NCI-H1105 (cell line): ENCODE measurements at regions not wholly inside any gene's neighbourhood (a gene's known extent, or its start where the extent isn't known, plus 50 kb on each side); places are given as distances from the start of the nearest gene placed in this dataset.

ENCODE experiments used
- DNase-seq: peaks from one replicate; lab custom pipeline; 2025; lab: John Stamatoyannopoulos, UW

DNA sequence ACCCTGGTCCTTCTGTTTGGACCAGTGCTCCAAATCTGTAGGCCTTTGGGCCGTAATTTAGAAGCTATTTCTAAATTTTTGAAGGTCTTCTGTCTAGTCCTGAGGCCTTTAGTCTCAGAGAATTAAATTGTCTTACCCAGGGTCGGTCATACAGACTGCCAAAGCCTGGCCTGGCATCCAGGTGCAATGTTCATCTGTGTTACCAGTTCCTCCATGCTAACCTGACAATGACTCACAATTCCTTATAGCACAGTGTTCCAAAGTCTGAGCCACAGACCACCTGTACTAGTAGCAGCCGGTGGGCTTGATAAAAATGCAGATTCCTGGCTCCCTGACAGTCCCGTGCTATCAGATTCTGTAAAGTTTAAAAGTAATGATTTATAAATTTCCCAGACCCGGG, 77.7 kb upstream of the MAP4K3 start:
- DNase-seq, result no peak

DNA sequence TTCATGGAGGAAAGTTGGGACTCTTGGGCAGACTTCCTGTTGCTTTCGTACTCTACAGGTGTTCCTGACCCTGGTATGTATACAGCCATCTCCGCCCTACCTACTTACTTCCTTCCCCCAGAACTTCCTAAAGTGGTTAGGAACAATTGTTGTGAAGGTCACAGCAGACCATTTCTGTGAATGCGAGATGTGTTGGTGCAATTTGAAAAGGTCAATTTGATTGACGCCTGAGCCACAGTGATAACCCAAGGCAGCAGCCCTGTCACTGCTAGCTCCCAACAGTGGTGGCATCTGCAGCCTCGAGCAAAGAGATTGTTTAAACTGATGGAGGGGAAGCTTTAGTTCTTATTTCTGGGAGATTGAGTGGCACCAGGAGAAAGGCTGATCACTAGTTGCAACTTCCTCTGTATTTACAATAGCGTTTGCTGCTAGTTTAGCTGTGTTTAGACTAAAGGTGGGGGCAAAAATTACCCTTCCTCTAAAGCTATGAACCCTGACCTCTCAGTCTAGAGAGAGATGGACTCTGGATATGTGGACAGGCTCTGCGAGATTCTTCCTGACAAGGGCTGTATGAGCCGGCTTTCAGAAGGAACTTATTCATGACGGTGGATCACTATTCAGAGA, 78.3 kb upstream of the MAP4K3 start:
- DNase-seq, result no peak

DNA sequence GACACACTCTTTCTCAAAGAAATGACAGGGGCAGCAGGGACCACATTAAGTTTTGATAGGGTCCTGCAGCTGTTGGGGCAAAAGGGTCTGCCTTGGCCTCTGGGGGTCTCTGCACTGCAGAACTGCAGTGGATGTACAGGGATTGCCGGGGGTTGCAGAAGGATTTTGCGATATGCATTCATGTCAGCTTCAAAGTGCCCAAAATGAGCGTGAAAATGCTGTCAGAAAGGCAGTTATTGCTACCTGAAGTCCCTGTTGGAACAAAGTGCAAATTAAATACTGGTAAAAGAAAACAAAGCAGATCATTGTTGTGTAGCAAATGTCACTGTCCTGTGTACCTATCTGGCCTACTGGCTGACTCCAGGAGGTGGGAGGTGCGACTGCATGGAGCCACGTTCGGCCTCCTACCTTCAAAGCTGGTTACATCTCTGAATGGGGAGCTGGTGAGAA, 78.8 kb upstream of the MAP4K3 start:
- no peak for DNase-seq

DNA sequence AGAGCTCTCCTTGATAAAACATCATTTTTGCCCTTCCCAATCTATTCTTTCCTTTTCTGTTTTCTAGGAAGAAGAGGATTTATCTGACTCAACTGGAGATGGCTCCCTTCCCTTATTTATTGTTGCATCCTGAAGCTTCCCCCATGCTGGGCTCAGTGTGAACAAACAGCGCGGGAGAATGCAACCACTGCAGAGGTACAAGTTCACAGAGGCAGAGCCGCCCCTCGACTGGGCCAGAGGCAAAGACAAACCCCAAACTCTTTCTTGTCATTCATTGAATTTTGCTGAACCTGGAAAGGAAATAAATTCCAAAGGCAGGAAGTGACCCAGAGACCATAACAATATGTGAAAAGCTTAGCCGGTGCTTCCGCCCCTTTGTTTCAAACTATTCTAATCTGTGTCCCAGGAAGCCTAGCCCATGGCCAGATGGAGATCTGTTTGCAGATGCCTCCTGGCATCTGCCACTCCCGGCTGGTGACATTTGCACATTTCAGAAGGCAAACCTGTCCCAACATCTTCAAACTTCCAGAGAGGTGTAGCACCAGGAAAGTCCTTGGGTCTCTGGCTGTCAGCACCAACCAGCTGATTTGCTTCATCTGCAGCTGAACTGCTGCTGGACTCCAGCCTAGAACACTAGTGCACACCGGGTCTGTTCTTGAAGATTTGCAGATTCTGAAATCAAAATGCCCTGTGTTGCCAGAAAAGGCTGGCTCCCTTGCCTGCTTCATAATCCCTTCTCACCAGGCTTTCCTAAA, 79.4 kb upstream of the MAP4K3 start:
- no peak for DNase-seq

DNA sequence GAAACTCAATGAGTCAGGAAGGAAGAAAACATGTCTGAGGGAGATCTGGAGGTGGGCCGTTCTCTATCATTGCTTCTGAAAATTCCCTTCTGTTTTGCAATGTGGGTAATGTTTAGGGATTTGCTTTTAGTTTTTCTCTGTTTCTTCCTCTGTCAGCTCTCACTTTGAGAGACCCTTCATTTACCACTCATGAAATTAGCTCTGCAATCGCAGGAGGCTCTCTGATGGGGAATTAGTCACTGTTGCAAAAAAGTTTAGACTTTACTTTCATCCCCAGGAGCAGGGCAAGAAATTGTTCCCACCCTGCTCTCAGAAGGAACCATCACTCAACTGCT, 80.0 kb upstream of the MAP4K3 start:
- DNase-seq, result no peak

DNA sequence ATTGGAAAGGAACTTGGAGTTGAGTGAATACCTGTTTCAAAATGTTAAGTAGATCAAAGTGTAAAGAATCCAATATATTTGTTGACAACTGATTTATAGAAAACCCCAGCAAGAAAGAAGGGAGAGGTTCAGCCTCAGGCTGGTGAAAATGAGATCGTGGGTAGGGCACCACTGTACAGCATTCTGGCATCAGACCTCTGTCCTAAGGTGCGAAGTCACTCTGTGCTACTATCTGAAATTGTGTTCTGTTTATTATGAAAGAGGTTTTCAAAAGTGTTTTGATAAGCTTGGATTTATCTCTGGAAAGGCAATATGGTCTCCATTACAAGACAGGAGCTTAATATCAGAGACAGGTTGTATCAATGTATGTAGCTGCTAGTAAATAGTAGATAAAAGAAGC, 80.5 kb upstream of the MAP4K3 start:
- no peak for DNase-seq

DNA sequence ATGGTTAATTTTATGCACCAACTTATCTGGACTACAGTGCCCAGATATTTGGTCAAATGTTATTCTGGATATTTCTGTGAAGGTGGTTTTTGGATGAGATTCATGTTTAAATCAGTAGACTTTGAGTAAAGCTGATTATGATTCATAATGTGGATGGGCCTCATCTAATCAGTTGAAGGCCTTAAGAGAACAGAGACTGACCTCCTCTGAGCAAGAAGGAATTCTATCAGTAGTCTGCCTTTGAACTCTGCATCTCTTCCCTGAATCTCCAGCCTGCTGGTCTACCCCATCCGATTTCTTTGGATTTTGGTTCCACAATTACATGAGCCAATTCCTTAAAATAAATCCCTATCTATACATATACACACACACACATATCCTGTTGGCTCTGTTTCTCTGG, 82.8 kb upstream of the MAP4K3 start:
- no peak for DNase-seq

DNA sequence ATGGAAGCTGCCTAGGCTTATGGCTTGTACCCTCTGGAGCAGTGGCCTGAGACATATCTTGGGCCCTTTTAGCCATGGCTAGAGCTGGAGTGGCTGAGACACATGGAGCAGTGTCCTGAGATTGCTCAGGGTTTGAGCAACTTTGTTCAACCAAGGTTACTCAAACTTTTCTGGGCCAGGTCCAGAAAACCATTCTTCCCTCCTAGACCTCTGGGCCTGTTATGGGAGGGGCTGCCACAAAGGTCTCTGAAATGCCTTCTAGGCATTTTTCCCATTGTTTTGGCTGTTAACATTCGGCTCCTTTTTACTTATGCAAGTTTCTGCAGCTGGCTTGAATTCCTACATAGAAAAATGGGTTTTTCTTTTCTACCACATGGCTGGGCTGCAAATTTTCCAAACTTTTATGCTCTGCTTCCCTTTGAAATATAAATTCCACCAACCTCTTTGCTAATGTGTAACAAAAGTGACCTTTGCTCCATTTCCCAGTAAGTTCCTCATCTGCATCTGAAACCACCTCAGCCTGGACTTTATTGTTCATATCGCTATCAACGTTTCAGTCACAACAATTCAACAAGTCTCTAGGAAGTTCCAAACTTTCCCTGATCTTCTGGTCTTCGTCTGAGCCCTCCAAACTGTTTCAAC, 84.9 kb upstream of the MAP4K3 start:
- no peak for DNase-seq

DNA sequence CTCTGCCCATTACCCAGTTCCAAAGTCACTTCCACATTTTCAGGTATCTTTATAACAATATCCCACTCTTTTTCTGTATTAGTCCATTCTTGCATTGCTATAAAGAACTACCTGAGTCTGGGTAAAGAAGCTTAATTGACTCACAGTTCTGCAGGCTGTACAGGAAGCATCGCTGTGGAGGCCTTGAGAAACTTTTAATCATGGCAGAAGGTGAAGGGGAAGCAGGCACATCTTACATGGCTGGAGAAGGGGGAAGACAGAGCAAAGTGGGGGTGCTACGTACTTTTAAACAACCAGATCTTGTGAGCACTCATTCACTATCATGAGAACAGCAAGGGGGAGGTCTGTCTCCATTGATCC, 85.4 kb upstream of the MAP4K3 start:
- DNase-seq, result no peak

DNA sequence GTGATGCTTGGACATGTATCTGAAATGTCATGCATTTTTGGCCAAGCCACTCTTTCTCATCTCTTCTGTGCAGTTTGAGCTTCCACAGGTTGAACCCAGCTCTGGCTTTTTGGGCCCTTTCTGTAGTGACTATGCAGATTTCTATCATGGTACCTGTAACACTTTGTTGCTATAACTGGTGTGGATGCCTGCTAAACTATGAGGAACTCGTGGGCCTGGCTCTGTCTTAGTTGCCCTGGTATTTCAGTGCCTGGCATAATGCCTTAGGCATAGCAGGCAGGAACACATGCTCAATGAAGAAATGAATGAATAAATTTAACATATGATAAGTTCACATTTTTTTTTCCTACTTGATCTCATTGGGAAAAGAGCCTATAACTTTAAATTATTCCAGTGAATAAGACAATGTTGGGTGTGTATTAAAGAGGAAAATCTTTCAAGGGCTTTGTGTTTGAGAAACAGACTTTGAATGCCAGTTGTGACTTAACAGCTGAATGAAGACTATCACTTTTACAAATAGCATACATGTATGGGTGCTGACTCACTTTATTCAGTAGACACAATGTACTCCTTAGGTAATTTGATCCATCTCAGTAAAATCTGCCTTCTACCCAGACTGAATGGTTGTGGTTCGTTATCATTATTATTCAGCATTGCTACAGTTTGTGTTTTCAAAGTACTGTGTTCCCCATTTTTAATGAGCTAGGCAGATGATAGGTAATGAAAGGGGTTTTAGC, 86.4 kb upstream of the MAP4K3 start:
- no peak for DNase-seq

DNA sequence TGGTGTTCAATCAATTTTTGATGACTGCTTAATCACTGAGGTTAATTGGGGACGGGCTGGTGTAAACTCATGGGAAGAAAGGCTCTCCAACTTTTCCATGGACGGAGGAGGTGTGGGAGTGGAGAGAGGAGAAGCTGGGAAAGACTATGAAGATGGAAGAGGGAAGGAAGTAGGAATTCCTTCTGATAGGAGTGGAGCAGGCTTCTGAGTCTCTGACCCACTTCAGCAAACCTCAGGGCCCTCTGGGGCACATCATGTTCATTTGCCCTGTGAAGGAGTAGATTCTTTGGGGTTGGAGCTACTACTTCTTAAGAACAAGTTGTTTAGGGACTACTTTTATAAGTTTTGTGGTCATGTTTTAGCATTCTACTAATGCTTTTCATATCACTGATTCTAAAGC, 87.0 kb upstream of the MAP4K3 start:
- DNase-seq, result no peak

DNA sequence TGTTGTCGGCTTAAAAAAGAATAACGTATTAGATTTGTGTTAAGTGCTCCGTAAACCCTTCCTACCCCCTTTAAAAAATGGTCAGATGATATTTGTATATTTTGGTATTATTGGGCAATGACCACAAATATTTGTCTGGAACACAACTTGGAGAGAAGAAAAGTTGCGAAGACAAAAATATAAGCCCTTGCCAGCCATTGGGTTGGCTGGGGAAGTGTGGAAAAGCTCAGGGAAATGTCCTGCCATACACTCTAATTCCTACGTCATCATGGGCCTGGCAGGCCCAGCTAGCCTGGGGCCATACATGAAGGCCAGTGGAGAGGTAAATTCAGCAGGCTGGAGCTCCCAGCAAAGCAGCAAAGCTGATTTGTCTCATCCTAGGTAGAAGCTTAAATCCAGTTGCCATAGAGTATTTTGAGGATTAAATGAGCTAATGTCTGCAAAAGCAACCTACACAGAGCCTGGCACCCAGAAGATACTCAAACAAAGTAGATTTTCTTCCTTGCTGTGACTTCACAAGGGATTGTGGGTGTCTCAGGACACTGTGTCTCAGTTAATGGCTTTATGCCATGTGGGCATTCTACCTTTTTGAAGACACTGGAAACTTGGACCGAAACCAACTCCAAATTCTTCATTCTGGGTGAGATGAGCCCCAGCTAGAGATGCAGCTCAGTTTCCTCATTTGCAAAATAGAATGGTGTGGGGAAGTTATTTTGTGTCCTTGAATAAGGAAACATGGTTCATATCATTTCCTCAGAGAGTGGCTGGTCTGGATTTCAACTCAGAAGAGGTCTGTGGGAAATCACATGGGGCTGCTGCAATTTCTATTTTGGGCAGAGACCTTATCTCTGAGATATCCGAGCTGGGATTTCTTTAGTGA, 87.9 kb upstream of the MAP4K3 start:
- DNase-seq, result no peak

DNA sequence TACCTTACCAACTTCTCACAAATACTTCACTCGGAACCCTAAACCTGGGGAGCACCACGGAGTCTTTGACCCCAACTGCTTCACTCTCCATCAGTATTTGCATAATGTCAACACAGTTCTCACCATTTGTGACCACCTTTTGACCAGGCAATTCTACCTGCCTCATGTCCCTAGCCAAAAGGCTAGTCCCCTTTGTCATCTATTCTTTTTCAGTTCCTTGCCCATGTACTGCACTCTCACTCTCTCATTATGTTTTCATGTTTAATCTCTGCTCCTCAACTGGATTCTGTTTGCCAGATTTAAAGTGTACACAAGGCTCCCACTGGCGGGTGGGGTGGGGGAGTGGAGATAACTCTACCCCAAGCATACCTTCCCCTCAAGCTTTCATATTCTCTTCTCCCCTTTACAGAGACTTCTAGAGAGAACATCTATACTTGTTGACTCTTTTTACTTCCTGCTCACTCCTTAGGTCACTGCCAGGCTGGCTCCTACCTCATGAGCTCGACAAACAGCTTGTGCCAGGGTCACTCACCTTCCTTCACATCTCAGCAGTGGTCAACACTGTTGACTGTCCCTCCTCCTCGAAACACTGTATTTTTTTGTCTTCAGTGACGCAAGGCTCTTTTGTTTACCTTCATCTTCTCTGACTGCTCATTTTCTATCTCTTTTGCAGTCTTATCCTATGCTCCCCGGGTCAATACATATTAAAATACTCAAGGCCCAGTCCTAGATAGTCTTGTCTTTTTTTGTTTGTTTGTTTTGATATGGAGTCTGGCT, 88.7 kb upstream of the MAP4K3 start:
- DNase-seq, result no peak

DNA sequence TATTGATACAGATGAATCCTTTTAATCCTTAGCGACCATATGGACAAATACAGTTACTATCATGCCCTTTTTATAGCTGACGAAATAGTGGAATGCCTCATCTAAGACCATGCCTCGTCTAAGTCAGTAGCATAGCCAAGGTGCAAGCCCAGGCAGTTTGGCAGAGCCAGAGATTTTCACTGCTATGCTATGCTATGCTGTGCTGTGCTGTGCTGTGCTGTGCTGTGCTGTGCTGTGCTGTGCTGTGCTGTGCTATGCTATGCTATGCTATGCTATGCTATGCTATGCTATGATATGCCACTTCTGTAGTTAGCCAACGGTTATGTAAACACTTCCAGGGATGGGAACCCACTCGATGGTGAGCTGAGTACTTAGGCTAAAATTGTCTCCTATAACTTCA, 91.6 kb upstream of the MAP4K3 start:
- DNase-seq, result no peak

DNA sequence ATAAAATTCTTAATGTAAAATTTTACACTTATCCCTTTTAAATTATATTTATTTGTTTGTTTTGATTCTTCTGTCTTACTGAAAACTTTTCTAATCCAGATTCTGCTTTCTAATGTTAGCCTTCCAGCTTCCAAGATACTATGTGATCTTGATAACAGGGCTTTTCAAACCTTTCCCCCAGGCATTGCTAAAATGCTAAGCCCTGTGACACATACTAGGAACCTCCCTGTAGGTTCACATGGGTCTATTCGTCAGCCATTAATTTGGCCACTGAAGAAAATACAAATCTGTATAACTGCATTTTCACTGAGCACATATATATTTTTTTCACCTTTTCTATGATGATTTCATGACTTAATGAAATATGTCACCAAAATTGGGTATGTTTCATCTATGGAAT, 92.8 kb upstream of the MAP4K3 start:
- DNase-seq, result no peak

DNA sequence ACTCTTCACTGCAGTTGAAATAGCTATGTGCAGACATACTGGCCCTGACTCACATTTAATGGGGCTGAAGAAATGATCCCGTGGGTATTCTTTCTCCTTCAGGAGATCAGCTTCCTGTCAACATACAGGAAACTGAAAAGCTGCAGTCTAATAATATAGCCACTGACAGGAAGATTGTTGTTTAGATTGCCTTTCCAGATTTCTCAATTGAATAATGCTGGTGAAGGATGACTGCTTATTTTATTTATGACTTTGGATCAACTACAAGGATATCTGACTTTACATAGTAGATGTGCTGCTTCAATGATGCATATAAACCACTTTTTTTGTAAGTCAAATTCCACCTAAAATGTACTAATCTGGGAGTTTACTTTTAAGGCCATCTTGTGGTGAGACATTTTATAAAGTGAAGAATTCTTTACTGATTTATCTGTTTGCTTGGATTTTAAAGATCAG, 93.4 kb upstream of the MAP4K3 start:
- DNase-seq, result no peak

DNA sequence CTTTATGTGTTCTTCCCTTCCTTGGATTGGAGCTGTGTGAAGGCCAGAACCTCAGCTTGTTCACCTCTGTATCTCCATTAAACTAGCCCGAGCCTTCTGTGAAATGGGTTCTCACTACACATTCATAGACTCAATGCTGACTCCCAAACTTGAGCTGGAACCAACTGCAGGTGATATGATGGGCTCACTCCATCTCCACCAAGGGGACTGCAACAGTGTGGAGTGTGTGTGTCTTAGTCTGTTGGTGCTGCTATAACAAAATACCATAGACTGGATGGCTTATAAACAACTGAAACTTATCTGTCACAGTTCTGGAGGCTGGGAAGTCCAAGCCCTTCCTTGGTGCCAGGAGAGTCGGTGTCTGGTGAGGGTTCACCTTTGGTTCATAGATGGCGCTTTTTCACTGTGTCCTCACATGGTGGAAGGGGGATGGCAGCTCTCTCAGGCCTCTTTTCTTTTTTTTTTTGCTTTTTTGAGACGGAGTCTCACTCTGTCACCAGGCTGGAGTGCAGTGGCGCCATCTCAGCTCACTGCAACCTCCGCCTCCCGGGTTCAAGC, 94.2 kb upstream of the MAP4K3 start:
- no peak for DNase-seq

DNA sequence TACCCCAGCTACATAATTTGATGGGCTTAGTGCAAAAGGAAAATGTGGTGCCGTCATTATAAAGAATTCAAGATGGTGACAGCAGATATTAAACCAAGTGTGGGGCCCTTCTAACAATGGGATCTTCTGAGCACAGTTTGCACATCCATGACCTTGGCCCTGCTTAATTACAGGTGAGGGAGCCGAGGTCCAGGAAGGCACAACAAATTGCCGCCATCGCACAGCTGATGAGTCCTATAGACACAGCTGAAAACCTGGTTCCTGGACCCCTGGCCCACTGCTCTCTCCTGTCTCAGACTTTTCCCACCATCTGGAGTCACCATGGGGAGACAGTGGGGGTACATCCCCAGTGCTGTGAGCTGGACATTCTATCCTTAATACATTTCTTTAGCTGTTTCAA, 95.8 kb upstream of the MAP4K3 start:
- DNase-seq, result no peak

DNA sequence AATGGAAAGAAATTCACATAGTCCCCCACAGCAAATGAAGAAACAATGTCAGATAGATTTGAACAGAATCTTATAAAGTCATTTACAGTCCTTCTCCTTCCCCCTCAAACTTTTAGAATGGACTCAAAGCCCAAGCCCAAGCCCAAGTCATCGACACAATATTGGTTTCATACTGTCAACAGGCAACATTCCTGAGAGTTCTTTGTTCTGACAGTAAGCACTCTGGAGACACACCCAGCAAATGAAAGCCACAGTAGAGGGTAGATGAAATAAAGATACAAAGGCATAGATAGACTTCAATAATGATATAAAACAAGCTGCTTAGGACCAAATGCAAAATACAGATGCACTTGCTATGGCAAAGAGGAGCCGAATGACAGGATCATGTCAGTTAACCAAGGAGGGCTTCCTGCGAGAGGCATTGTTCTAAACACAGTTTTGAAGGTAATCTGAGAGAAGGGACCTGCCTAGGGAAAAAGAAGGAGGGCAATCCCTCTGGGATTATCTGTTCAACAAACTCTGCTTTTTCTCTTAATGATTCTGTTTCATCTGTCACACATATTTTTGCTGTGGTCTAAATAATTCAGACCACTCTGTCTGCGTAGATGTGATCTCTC, 97.1 kb upstream of the MAP4K3 start:
- DNase-seq, result no peak

DNA sequence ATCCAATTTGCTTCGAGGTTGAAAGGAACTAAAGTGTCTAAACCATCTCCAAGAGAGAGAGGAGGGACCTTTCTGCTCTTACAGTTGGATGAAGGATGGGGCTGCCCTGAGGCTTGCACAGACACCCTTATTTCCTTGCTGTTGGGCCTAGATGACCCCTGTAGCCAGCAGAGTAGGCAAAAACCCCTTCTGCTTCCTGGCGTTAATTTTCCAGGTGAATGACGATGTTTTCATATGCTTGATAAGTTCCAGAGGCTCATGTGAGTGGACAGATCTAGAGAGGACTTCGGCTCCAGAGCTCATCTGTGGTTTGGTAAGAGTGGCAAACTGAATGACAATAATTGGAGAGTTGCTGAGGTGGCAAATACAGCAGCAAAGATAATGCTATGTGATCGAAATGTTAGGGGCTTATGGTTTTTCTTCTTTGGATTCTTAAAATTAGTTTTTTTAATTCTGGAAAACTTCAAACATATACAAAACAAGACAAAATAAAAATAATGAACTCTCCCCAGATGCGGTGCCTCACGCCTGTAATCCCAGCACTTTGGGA, 98.6 kb upstream of the MAP4K3 start:
- DNase-seq, result no peak
